BLaER1 treated with 17β-estradiol and CSF1 and Interleukin-3, amounts not matched to agents 10 nM and 100 nM (cell line): ENCODE measurements at regions not wholly inside any gene's neighbourhood (a gene's known extent, or its start where the extent isn't known, plus 50 kb on each side); places are given as distances from the start of the nearest gene placed in this dataset.

Experiments used
- H3K27ac ChIP-seq, 11 experiments: shearing (Covaris generic); formaldehyde crosslinking; 2 replicates each; pipeline ENCODE4 v1.8.1; 2022
- H3K27me3 ChIP-seq, 11 experiments: shearing (Covaris generic); formaldehyde crosslinking; 2 replicates each; pipeline ENCODE4 v1.8.1; 2022
- H3K36me3 ChIP-seq, 11 experiments: shearing (Covaris generic); formaldehyde crosslinking; 2 replicates each; pipeline ENCODE4 v1.8.1; 2022
- H3K4me1 ChIP-seq, 10 experiments: shearing (Covaris generic); formaldehyde crosslinking; 2 replicates each; pipeline ENCODE4 v1.8.1; 2022
- H3K4me2 ChIP-seq, 11 experiments: shearing (Covaris generic); formaldehyde crosslinking; 2 replicates each; pipeline ENCODE4 v1.8.1; 2022
- H3K4me3 ChIP-seq, 10 experiments: shearing (Covaris generic); formaldehyde crosslinking; 2 replicates each; pipeline ENCODE4 v1.8.1; 2022
- H3K9ac ChIP-seq, 11 experiments: shearing (Covaris generic); formaldehyde crosslinking; 2 replicates each; pipeline ENCODE4 v1.8.1; 2022
- H3K9me3 ChIP-seq, 11 experiments: shearing (Covaris generic); formaldehyde crosslinking; replicated peaks in 1 of 11; 2 replicates each; pipeline ENCODE4 v1.8.1; 2022
- H4K20me1 ChIP-seq, 11 experiments: shearing (Covaris generic); formaldehyde crosslinking; 2 replicates each; pipeline ENCODE4 v1.8.1; 2022
- Cebpa-rat ChIP-seq, 11 experiments: shearing (Covaris generic); IDR thresholded peaks; 2 replicates each; pipeline ENCODE4 v1.8.1; 2022

- Histone ChIP-seq H3K27me3 (no peaks in the 10 kb centered on the region), H3K4me2 (no peak overlapping the region), H3K36me3 (no peaks in the 10 kb centered on the region), H3K27ac (no peak overlapping the region), H4K20me1 (no peaks in the 10 kb centered on the region), H3K4me3 (no peak overlapping the region), H3K9ac (no peak overlapping the region), H3K4me1 (no peaks in the 10 kb centered on the region), H3K9me3 (no peaks in the 10 kb centered on the region)
- no peak for TF ChIP-seq Cebpa-rat (IDR thresholded peaks at IDR 0.05)
Observed at GRCh38 chr5:28208356-28208755, 1170.0 kb upstream of the CDH9 start.

GRCh38 chr5:28190011-28190410, 1151.6 kb upstream of the CDH9 start:
- Histone ChIP-seq H3K27me3 (no peaks in the 10 kb centered on the region), H3K4me2 (no peak overlapping the region), H3K4me3 (no peak overlapping the region), H3K9me3 (no peaks in the 10 kb centered on the region), H4K20me1 (no peaks in the 10 kb centered on the region), H3K27ac (no peak overlapping the region), H3K4me1 (no peaks in the 10 kb centered on the region), H3K36me3 (no peaks in the 10 kb centered on the region), H3K9ac (no peak overlapping the region)
- no peak for TF ChIP-seq Cebpa-rat (IDR thresholded peaks at IDR 0.05)

GRCh38 chr5:28174691-28175090, 1136.3 kb upstream of the CDH9 start:
- no peak overlapping the region for H3K4me3 ChIP-seq
- no peaks in the 10 kb centered on the region for H3K4me1 ChIP-seq
- H3K4me2 ChIP-seq: no peak overlapping the region
- H3K36me3 ChIP-seq: no peaks in the 10 kb centered on the region
- H3K9me3 ChIP-seq: peaks cover 0 to 9% (median 0%) of the 10 kb centered on the region in 11 experiments; a peak in 3 of 22 replicates
- H3K27me3 ChIP-seq: no peaks in the 10 kb centered on the region
- TF ChIP-seq Cebpa-rat (IDR thresholded peaks at IDR 0.05): no peak
- H4K20me1 ChIP-seq: no peaks in the 10 kb centered on the region
- H3K27ac ChIP-seq: no peak overlapping the region
- no peak overlapping the region for H3K9ac ChIP-seq

- H3K27ac ChIP-seq: no peak overlapping the region
- no peaks in the 10 kb centered on the region for H3K36me3 ChIP-seq
- H3K27me3 ChIP-seq: no peaks in the 10 kb centered on the region
- H3K9ac ChIP-seq: no peak overlapping the region
- TF ChIP-seq Cebpa-rat (IDR thresholded peaks at IDR 0.05): no peak
- no peak overlapping the region for H3K4me3 ChIP-seq
- no peaks in the 10 kb centered on the region for H3K4me1 ChIP-seq
- H3K4me2 ChIP-seq: no peak overlapping the region
- H4K20me1 ChIP-seq: no peaks in the 10 kb centered on the region
- no peaks in the 10 kb centered on the region for H3K9me3 ChIP-seq
Observed at GRCh38 chr5:28165096-28165495, 1126.7 kb upstream of the CDH9 start.

GRCh38 chr5:28164568-28164967, 1126.2 kb upstream of the CDH9 start:
- no peaks in the 10 kb centered on the region for H3K36me3 ChIP-seq
- H3K4me1 ChIP-seq: no peaks in the 10 kb centered on the region
- no peak overlapping the region for H3K27ac ChIP-seq
- no peak overlapping the region for H3K4me2 ChIP-seq
- H3K27me3 ChIP-seq: no peaks in the 10 kb centered on the region
- no peak overlapping the region for H3K9ac ChIP-seq
- no peak for TF ChIP-seq Cebpa-rat (IDR thresholded peaks at IDR 0.05)
- H4K20me1 ChIP-seq: no peaks in the 10 kb centered on the region
- H3K4me3 ChIP-seq: no peak overlapping the region
- no peaks in the 10 kb centered on the region for H3K9me3 ChIP-seq

GRCh38 chr5:28156981-28157380, 1118.6 kb upstream of the CDH9 start:
- Histone ChIP-seq H3K36me3 (no peaks in the 10 kb centered on the region), H3K9ac (no peak overlapping the region), H3K4me3 (no peak overlapping the region), H3K4me2 (no peak overlapping the region), H3K27me3 (no peaks in the 10 kb centered on the region), H4K20me1 (no peaks in the 10 kb centered on the region), H3K27ac (no peak overlapping the region), H3K9me3 (no peaks in the 10 kb centered on the region), H3K4me1 (no peaks in the 10 kb centered on the region)
- TF ChIP-seq Cebpa-rat (IDR thresholded peaks at IDR 0.05): no peak

GRCh38 chr5:28143519-28143918, 1105.1 kb upstream of the CDH9 start:
- Histone ChIP-seq H3K9ac (no peak overlapping the region), H3K4me3 (no peak overlapping the region), H3K27ac (no peak overlapping the region), H3K9me3 (no peaks in the 10 kb centered on the region), H3K27me3 (no peaks in the 10 kb centered on the region), H3K4me2 (no peak overlapping the region), H3K4me1 (no peaks in the 10 kb centered on the region), H3K36me3 (no peaks in the 10 kb centered on the region), H4K20me1 (no peaks in the 10 kb centered on the region)
- no peak for TF ChIP-seq Cebpa-rat (IDR thresholded peaks at IDR 0.05)

- Histone ChIP-seq H3K9ac (no peak overlapping the region), H3K4me2 (no peak overlapping the region), H3K4me3 (no peak overlapping the region), H3K27ac (no peak overlapping the region), H3K27me3 (no peaks in the 10 kb centered on the region), H3K9me3 (no peaks in the 10 kb centered on the region), H3K36me3 (no peaks in the 10 kb centered on the region), H4K20me1 (no peaks in the 10 kb centered on the region), H3K4me1 (no peaks in the 10 kb centered on the region)
- TF ChIP-seq Cebpa-rat (IDR thresholded peaks at IDR 0.05): no peak
Observed at GRCh38 chr5:28132151-28132550, 1093.8 kb upstream of the CDH9 start.

- Histone ChIP-seq H3K27ac (no peak overlapping the region), H4K20me1 (no peaks in the 10 kb centered on the region), H3K4me2 (no peak overlapping the region), H3K36me3 (no peaks in the 10 kb centered on the region), H3K4me1 (no peaks in the 10 kb centered on the region), H3K27me3 (no peaks in the 10 kb centered on the region), H3K9ac (no peak overlapping the region), H3K9me3 (no peaks in the 10 kb centered on the region), H3K4me3 (no peak overlapping the region)
- no peak for TF ChIP-seq Cebpa-rat (IDR thresholded peaks at IDR 0.05)
Observed at GRCh38 chr5:28117691-28118090, 1079.3 kb upstream of the CDH9 start.

- Histone ChIP-seq H3K4me2 (no peak overlapping the region), H3K36me3 (no peaks in the 10 kb centered on the region), H3K27ac (no peak overlapping the region), H3K27me3 (no peaks in the 10 kb centered on the region), H4K20me1 (no peaks in the 10 kb centered on the region), H3K4me3 (no peak overlapping the region), H3K4me1 (no peaks in the 10 kb centered on the region), H3K9ac (no peak overlapping the region), H3K9me3 (no peaks in the 10 kb centered on the region)
- no peak for TF ChIP-seq Cebpa-rat (IDR thresholded peaks at IDR 0.05)
Observed at GRCh38 chr5:28117273-28117672, 1078.9 kb upstream of the CDH9 start.

GRCh38 chr5:28110781-28111180, 1072.4 kb upstream of the CDH9 start:
- no peak overlapping the region for H3K9ac ChIP-seq
- no peak for TF ChIP-seq Cebpa-rat (IDR thresholded peaks at IDR 0.05)
- H3K36me3 ChIP-seq: no peaks in the 10 kb centered on the region

More at GRCh38 chr5:28110781-28111180, 1072.4 kb upstream of the CDH9 start:
- no peak overlapping the region for H3K4me2 ChIP-seq
- H3K9me3 ChIP-seq: no peaks in the 10 kb centered on the region
- H4K20me1 ChIP-seq: no peaks in the 10 kb centered on the region
- no peaks in the 10 kb centered on the region for H3K27me3 ChIP-seq
- H3K4me1 ChIP-seq: no peaks in the 10 kb centered on the region
- no peak overlapping the region for H3K4me3 ChIP-seq
- no peak overlapping the region for H3K27ac ChIP-seq
